DOHH2 (cell line): ENCODE measurements at regions not wholly inside any gene's neighbourhood (a gene's known extent, or its start where the extent isn't known, plus 50 kb on each side); places are given as distances from the start of the nearest gene placed in this dataset.

Experiments
- H3F3A ChIP-seq: fragments of 200-600 bp; sonication (generic), shearing (Covaris generic); 2 replicates; pipeline ENCODE4 v1.6.0; 2016; ENCODE audit warnings: antibody characterized with exemption, mild to moderate bottlenecking; ENCODE audit not compliant: control insufficient read depth, insufficient read depth
- H3K27ac ChIP-seq: fragments of 200-600 bp; sonication (generic); 2 replicates; pipeline ENCODE4 v1.5.1; 2014; ENCODE audit warnings: low read depth, mild to moderate bottlenecking, low read length, moderate library complexity
- H3K27me3 ChIP-seq: fragments of 200-600 bp; sonication (generic); 2 replicates; pipeline ENCODE4 v1.6.1; 2014; ENCODE audit warnings: mild to moderate bottlenecking, low read length, mixed read lengths; ENCODE audit not compliant: control insufficient read depth
- H3K36me3 ChIP-seq: fragments of 200-600 bp; sonication (generic); 2 replicates; pipeline ENCODE4 v1.6.1; 2014; ENCODE audit warnings: mild to moderate bottlenecking, low read length, moderate library complexity, mixed read lengths; ENCODE audit not compliant: control insufficient read depth
- H3K4me1 ChIP-seq: fragments of 200-600 bp; sonication (generic); 2 replicates; pipeline ENCODE4 v1.6.1; 2014; ENCODE audit warnings: mild to moderate bottlenecking, low read length, mixed read lengths; ENCODE audit not compliant: control insufficient read depth
- H3K4me2 ChIP-seq: fragments of 200-600 bp; sonication (generic); 2 replicates; pipeline ENCODE4 v1.6.0; 2014; ENCODE audit warnings: mild to moderate bottlenecking, low read length, moderate library complexity
- H3K4me3 ChIP-seq: fragments of 200-600 bp; sonication (generic); 2 replicates; pipeline ENCODE4 v1.5.1; 2014; ENCODE audit warnings: mild to moderate bottlenecking, low read length, mixed read lengths
- H3K79me2 ChIP-seq: fragments of 200-600 bp; sonication (generic); 2 replicates; pipeline ENCODE4 v1.6.1; 2014; ENCODE audit warnings: mild to moderate bottlenecking, low read length, mixed read lengths; ENCODE audit not compliant: control insufficient read depth
- H3K9me2 ChIP-seq: fragments of 200-600 bp; sonication (generic); replicated peaks from 2 replicates; pipeline ENCODE4 v1.6.1; 2014; ENCODE audit warnings: mild to moderate bottlenecking, low read length, mixed read lengths; ENCODE audit not compliant: control insufficient read depth
- H3K9me3 ChIP-seq: fragments of 200-600 bp; sonication (generic); 2 replicates; pipeline ENCODE4 v1.6.1; 2014; ENCODE audit warnings: antibody characterized with exemption, low read length, mixed read lengths; ENCODE audit not compliant: control insufficient read depth, insufficient read depth
- H4K20me1 ChIP-seq: fragments of 200-600 bp; sonication (generic); 2 replicates; pipeline ENCODE4 v1.6.0; 2014; ENCODE audit warnings: low read depth, mild to moderate bottlenecking, antibody characterized with exemption, low read length, moderate library complexity; ENCODE audit not compliant: control insufficient read depth, insufficient read depth
- CTCF ChIP-seq: fragments of 200-600 bp; sonication (generic); IDR thresholded peaks from one replicate; pipeline ENCODE4 v1.5.1; 2014; ENCODE audit warnings: antibody characterized with exemption, mild to moderate bottlenecking, low read depth, low read length; ENCODE audit not compliant: poor library complexity, severe bottlenecking
- EZH2phosphoT487 ChIP-seq: fragments of 200-600 bp; sonication (generic); IDR thresholded peaks from 2 replicates; pipeline ENCODE4 v1.6.1; 2017; ENCODE audit warnings: borderline replicate concordance, mild to moderate bottlenecking, antibody characterized with exemption, low read length, moderate library complexity, mixed read lengths

GRCh38 chr4:11912886-11913285, 484.2 kb upstream of the HS3ST1 start:
- no peaks in the 10 kb centered on the region for H3K9me2 ChIP-seq

GRCh38 chr4:11910812-11911211, 482.1 kb upstream of the HS3ST1 start:
- Histone ChIP-seq H3K9me3 (no peaks in the 10 kb centered on the region), H3K4me2 (no peak overlapping the region), H3K4me3 (no peak overlapping the region), H3F3A (no peaks in the 10 kb centered on the region), H4K20me1 (no peaks in the 10 kb centered on the region), H3K27me3 (no peaks in the 10 kb centered on the region), H3K36me3 (no peaks in the 10 kb centered on the region), H3K4me1 (no peaks in the 10 kb centered on the region), H3K9me2 (no peaks in the 10 kb centered on the region), H3K79me2 (no peaks in the 10 kb centered on the region), H3K27ac (no peak overlapping the region)
- TF ChIP-seq CTCF (no peak), EZH2phosphoT487 (no peak)

More at GRCh38 chr4:11912886-11913285, 484.2 kb upstream of the HS3ST1 start:
- H4K20me1 ChIP-seq = no peaks in the 10 kb centered on the region
- H3K4me3 ChIP-seq = no peak overlapping the region
- TF ChIP-seq CTCF (no peak), EZH2phosphoT487 (no peak)
- no peaks in the 10 kb centered on the region for H3K36me3 ChIP-seq
- no peaks in the 10 kb centered on the region for H3K9me3 ChIP-seq
- no peak overlapping the region for H3K4me2 ChIP-seq
- H3K27ac ChIP-seq = no peak overlapping the region
- H3K27me3 ChIP-seq = no peaks in the 10 kb centered on the region
- H3K79me2 ChIP-seq = no peaks in the 10 kb centered on the region
- no peaks in the 10 kb centered on the region for H3F3A ChIP-seq
- no peaks in the 10 kb centered on the region for H3K4me1 ChIP-seq

GRCh38 chr4:11908712-11909111, 480.0 kb upstream of the HS3ST1 start:
- TF ChIP-seq CTCF (no peak), EZH2phosphoT487 (no peak)
- Histone ChIP-seq H3K4me3 (no peak overlapping the region), H3K9me3 (no peaks in the 10 kb centered on the region), H3K27ac (no peak overlapping the region), H3K4me1 (no peaks in the 10 kb centered on the region), H3K27me3 (no peaks in the 10 kb centered on the region), H3K4me2 (no peak overlapping the region), H3F3A (no peaks in the 10 kb centered on the region), H4K20me1 (no peaks in the 10 kb centered on the region), H3K9me2 (no peaks in the 10 kb centered on the region), H3K79me2 (no peaks in the 10 kb centered on the region), H3K36me3 (no peaks in the 10 kb centered on the region)

- Histone ChIP-seq H3K4me1 (no peaks in the 10 kb centered on the region), H3K27me3 (no peaks in the 10 kb centered on the region), H3K36me3 (no peaks in the 10 kb centered on the region), H3K9me3 (no peaks in the 10 kb centered on the region), H3K79me2 (no peaks in the 10 kb centered on the region), H3K9me2 (no peaks in the 10 kb centered on the region), H3K4me2 (no peak overlapping the region), H4K20me1 (no peaks in the 10 kb centered on the region), H3K4me3 (no peak overlapping the region), H3K27ac (no peak overlapping the region), H3F3A (no peaks in the 10 kb centered on the region)
- TF ChIP-seq CTCF = no peak
- no peak for TF ChIP-seq EZH2phosphoT487
Measured at GRCh38 chr4:11908205-11908604, 479.5 kb upstream of the HS3ST1 start.
